ENCODE measurements at regions not wholly inside any gene's neighbourhood (a gene's known extent, or its start where the extent isn't known, plus 50 kb on each side); places are given as distances from the start of the nearest gene placed in this dataset.
"Not testable (repeated sequence)": the region's sequence is repeated elsewhere in the genome, so short reads cannot be mapped to it uniquely, and the experiment has no call there.

DNA sequence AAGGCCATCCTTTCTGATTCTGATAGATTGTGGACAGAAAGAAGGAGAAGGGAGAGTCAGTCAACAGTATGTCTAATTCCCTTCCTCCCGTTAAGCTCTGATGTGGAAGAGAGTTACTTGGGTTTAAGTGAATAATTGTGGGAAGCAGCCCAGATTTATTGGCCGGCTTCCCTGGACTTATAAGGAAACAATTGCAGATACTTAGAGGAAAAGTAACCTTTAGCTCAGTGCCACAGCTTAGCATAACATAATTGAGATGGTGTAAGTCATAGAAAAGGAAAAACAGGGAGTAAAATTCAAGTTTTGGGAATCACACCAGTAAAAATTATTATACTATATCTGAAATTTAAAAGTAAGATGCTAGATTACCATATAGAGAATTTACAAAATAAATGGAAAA, 1475.8 kb downstream of the KHDRBS2 start:
- intact Hi-C loops (cut with DNase I); DNase-seq; ATAC-seq (ENCODE audit: poor library complexity): not testable (repeated sequence)

DNA sequence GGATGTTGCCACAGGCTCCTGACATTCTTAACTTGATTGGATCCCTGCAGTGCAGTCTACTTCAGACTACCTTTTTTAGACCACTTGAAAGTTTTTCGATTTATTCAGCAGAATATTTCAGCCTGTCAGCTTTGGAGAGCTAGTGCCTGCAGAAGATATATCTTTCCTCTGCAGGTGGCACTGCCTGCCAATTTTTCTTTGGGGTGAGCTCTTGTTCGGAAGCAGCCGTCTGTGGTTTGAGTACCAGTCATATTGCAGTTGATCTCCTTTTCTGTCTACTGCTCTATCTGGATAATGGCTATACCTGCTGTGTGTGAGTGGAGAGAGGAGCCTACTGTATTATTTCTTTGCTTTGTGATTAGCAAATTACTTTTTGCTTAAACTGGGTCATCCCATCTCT, 1486.9 kb downstream of the KHDRBS2 start:
- DNase-seq; intact Hi-C loops (cut with DNase I); ATAC-seq (ENCODE audit: poor library complexity): not testable (repeated sequence)

DNA sequence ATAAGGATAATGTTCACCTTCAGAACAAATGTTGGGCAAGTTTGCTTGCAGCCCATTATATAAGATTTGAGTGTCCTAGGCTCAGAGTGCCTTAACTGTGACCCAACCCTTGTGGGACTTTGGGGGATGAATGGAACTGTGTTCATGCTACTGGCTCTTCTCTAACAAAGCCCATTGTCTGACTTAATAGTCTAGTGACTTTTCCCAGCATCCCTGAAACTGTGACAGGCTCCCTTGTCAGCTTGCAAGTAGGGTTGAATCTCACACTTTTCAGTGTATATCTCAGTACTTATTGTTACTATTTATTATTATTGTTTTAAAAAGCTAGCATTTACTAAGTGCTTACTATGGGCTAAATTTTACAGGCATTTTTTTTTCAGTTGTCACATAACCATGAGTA, 1488.2 kb downstream of the KHDRBS2 start:
- ATAC-seq (ENCODE audit: poor library complexity); intact Hi-C loops (cut with DNase I); DNase-seq: not testable (repeated sequence)

DNA sequence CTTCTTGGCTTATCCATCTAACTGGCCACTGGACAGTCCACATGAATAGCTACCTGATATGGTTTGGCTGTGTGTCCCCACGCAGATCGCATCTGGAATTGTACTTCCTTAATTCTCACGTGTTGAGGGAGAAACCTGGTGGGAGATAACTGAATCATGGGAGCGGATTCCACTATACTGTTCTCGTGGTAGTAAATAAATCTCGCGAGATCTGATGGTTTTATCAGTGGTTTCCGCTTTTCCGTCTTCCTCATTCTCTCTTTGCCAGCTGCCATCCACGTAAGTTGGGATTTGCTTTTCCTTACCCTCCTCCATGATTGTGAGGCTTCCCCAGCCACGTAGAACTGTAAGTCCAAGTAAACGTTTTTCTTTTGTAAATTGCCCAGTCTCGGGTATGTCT, 1496.4 kb downstream of the KHDRBS2 start:
- ATAC-seq (ENCODE audit: poor library complexity); DNase-seq; intact Hi-C loops (cut with DNase I): not testable (repeated sequence)

DNA sequence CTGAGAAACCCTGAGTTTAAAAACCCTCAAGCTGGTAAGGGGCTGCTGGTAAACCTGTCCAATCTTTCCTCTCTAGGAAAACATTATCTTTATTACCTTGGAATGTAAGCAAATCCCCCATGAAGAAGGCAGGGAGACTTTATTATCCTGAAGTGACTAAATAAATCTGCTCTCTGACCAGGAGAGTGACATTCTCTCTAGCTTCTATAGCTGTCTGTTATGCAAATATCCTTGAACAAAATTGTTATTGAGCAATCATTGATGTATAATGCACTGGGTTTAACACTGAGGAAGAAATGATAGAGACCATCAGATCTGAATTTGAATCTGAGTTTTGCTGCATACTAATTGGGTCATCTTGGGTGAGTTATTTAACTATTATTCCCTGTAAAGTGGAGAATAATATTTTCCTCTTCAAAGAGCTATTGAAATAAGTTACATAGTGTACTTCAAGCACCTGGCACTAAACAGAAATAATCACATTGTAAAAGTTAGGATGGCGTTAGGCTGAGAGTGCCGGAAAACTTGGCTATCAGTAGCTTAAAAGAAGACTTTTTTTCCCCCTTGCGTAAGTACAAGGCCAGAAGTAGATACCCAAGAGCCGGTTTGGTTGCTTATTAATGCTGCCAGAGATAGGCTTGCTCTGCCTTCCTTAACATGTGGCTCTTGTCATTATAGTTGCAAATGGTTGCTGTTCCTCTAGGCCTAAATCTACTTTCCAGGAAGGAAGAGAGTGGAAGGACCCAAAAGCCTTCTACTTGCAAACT, 1503.1 kb downstream of the KHDRBS2 start:
- DNase-seq; ATAC-seq (ENCODE audit: poor library complexity); intact Hi-C loops (cut with DNase I): not testable (repeated sequence)

DNA sequence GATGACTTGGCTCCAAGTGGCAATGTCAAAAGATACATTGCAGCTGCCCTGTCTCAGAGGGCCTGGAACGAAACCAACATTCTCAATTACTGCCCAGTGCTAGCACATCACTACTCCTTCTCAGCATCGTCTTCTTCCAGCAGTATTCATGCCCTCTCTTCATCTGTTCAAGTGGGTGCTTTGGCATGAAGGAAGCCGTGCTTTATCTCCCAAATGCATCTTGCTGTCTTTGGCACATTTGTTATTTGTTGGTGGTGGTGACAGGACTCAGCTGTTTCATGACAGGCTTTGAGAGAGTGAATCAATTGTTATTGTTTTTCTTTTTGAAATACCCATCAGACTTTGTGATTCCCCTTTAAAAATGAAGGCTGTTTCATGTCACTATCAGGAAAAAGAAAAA, 1506.4 kb downstream of the KHDRBS2 start:
- intact Hi-C loops (cut with DNase I); ATAC-seq (ENCODE audit: poor library complexity); DNase-seq: not testable (repeated sequence)

DNA sequence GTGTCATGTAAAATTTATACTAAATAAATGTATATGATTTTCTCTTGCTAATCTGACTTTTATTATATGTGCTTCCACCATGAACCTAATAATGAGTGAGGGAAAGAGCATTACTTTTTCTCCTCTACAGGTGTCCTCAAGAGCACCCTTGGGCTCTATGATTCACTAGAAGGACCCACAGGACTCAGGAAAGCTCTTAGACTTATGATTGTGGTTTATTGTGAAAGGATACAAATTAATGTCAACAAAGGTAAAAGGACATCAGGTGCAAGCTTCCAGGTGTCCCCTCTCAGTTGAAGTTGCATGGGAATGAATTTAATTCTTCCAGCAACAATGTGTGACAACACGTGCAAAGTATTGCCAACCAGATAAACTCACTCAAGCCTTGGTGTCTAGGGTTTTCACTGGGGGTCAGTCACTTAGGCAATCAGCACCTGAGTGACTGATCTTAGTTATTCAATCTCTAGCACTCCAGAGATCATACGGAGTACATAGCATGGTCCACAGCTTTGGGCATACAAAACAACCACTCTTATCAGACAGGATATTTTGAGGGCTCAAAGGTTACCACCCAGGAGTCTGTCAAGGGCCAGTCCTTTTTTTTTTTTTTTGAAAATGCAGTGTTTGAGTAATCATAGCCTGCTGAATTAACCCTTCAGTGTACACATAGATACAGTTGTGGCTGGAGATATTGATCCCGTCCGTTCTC, 1518.1 kb downstream of the KHDRBS2 start:
- ATAC-seq (ENCODE audit: poor library complexity); intact Hi-C loops (cut with DNase I); DNase-seq: not testable (repeated sequence)

DNA sequence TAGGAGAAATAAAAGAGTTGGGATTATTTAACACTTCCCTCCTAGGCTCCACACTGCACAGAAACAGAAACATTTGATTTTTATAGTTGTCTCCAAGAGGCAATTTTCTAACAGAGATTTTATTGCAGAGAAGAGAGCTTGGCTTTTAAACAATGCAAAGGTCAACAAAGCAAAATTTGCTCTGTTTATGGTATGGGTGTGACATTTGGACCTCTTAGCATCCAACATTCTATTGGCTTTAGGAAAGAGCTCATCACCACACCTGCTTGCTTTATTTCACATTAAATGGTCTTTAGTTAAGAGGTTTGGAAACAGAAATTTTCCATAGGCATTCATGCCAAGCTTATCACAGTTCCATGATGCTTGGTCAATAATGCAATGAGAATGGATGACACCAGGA, 1520.7 kb downstream of the KHDRBS2 start:
- intact Hi-C loops (cut with DNase I); ATAC-seq (ENCODE audit: poor library complexity); DNase-seq: not testable (repeated sequence)

DNA sequence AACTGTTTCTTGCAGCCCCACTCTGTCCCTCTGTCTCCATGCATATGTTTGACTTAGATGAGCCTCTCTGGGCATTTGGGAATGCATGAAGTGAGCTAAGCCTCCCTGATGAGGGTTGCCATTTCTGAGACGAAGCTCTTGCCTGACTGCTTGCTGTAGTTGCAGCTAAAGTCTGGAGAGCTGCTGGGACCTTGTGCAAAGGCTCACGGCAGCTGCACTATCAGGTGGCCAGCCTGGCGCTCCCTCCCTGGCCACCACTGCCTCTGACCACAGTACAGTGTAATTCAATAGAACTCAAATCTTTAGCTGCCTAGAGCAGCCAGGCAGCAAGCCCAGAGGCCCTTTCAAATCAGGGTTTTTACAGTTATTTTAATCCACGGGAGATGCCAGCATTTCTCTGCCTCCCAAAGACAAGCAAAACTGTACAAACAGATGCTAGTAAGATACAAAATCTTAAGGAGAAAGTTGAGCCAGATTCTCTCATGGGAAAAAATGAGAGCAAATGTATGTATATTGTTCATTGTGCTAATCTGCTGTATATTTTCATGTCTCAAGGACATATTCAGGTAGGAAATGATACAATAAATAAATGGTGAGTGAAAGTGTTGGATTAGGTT, 1522.5 kb downstream of the KHDRBS2 start:
- DNase-seq; ATAC-seq (ENCODE audit: poor library complexity); intact Hi-C loops (cut with DNase I): not testable (repeated sequence)

DNA sequence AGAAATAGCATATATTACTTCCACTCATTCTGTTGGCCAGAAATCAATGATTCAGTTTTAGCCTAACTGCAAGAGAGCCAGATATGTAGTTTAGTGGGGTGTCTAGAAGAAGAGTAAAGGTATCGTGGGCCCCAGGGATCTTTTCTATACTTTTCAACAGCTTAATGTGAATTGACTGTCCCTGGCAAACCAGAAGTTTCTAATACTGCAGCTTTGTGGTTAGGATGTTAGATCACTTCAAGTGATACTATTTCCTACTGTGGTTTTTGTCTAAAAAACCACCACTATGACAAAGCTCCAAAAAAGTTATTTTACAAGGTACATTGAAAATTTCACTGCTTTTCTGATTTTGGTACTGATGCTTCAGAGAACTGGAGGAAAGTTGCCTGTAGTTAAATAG, 1525.1 kb downstream of the KHDRBS2 start:
- DNase-seq; ATAC-seq (ENCODE audit: poor library complexity); intact Hi-C loops (cut with DNase I): not testable (repeated sequence)

DNA sequence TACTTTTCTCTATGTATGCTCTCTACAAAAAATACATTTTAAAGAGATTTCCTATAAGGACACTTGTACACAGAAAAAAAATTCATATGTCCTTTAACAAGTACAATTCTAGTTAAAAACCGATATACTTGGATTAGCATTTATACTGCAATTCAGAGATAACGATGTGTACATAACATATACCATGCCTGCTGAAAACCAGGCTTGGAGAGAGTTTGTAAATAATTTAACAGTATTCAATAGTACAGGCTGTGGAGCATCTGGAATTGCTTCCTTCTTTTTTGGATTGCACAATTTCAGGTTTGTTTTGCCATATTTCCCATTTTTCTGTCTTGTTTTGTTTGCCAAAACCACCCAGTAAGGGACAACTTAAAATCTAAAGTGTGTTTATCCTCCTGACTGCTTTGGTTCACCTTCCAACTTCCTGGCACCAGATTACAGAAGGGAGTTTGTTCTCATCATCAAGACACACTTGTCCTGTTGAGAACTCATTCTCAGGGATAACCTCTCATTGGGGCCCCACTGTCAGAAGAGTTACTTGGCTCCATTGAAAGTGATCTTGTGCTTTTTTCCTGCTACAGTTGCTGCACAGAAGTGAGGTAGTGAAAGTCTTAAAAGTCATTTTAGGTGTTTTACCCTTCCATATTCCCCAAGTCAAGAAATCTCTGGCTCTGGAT, 1526.7 kb downstream of the KHDRBS2 start:
- ATAC-seq (ENCODE audit: poor library complexity); intact Hi-C loops (cut with DNase I); DNase-seq: not testable (repeated sequence)

DNA sequence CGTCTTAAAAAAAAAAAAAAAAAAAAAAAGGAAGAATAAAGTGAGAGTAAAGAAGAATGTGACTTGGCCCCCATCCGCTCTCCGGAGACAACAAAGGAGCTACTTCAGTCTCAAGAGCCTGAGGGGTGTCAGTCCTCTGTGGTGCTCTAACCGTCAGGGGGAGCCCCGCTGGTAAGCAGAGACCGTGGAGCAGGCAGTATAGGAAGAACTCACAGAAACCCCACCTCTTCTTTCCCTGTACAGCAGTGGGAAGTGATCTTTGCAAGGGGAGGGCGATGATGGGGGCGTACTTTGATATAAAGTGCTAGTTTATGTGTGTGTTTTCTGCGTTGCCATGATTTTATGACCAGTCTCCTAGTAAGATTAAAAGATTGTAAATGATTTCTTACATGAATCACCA, 1527.3 kb downstream of the KHDRBS2 start:
- ATAC-seq (ENCODE audit: poor library complexity); intact Hi-C loops (cut with DNase I); DNase-seq: not testable (repeated sequence)

DNA sequence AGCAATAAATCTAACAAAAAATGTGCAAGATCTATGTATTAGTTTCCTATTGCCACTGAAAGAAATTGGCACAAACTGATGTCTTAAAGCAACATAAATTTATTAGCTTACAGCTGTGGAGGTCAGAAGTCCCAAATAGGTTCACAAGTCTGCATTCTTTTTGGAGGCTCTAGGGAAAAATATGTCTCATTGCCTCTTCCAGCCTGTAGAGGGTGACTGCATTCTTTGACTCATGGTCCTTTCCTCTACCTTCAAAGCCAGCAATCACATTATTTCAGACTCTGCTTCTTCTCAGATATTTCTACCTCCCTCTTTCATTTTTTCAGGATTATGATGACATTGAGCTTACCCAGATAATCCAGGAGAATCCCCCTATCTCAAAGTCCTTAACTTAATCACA, 1531.1 kb downstream of the KHDRBS2 start:
- ATAC-seq (ENCODE audit: poor library complexity) = no peak
- DNase-seq = no peak
- intact Hi-C loops (cut with DNase I) = no loop called here

DNA sequence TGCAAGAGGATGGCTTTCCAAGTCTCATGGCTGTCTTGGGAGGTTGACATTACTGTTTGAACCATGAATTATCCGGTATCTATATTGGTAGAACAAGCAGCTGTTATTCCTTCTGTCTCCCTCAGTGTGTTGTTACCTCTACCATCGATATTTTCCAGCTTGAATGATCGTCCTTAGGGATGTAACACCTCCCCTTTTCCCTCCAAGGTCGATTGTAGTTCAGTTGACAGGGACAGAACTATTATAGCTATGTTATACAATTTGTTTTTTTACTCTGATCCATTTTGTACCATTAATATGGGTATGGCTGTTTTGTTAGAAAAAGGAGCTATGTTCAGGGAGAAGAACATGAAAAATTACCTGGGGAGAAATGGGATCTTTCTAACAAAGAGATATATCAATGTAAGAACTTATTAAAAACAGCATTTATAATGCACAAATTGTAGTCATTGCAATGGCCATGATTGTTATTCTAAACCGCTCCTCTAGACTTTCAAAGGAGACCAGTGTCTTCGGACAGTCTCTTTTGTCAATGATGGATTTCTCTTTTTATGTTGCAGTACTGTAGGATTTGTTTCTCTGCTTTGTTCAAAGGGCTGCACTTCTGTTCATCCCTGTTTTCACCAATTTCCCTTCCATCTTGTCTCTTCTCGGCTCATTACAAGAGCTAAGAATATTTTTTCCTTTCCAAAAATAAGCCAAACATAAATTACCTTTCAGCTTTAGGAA, 1535.5 kb downstream of the KHDRBS2 start:
- not testable (repeated sequence) for DNase-seq

DNA sequence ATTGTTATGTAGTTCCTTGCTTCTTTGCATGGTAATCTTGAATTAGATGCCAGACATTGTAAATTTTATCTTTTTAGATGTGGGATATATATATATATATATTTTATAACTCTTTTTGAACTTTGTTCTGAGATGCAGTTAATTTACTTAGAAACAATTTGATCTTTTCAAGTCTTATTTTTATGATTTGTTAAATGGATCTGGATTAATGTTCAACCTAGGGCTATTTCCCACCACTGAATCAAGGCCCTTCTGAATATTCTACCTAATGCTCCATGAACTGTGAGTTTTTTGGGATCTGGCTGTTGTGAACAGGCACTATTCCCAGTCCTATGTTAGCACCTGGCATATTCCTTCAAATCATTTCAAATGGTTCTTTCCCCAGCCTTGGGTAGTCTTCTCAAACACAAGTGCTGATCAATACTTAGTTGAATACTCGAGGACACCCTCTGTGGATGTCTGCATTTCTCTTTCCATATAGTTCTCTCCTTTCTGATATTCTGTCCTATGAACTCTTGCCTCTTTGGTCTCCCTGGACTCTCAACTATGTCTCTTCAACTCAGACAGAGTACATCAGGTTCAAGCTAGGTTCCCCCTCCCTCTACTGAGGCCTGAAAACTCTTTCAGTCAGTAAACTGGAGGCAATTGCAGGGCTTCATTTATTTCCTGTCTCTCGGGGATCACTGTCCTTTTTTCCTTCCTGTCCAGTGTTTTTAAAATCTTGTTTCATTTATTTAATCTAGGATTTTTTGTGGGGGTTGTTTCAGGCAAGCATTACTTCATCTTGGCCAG, 1538.1 kb downstream of the KHDRBS2 start:
- ATAC-seq (ENCODE audit: poor library complexity); intact Hi-C loops (cut with DNase I); DNase-seq: not testable (repeated sequence)

More for the DNA sequence above, 1535.5 kb downstream of the KHDRBS2 start:
- ATAC-seq (ENCODE audit: poor library complexity); intact Hi-C loops (cut with DNase I): not testable (repeated sequence)

DNA sequence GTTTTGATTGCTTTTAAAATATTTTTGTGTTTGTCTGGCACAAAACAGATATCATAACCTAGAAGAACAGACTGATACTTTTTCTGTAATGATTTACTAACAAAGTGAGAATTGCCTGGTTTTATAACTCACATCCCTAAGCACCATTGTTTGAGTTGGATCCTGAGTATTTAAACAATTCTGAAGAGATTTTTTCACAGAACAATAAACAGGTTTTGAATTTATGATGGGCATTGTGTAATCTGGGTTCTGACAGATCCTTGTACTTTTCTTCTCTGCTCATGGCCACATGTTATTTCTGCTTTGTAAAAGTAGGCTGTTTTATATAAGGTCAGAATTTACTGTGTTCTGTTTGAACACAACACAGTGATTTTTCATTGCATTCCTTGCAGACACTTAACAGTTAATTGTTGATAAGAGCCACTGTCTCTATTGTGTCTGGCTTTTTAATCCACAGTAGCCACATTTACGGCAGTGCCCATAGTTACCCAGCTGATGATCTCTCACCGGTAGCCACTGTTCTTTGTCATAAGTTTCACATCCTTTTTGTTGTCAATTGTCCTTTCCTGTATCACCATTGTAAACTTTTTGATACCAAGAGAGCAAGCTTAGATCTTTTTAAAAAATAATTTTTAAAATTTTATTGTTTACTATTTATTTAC, 1548.1 kb downstream of the KHDRBS2 start:
- intact Hi-C loops (cut with DNase I); DNase-seq; ATAC-seq (ENCODE audit: poor library complexity): not testable (repeated sequence)

DNA sequence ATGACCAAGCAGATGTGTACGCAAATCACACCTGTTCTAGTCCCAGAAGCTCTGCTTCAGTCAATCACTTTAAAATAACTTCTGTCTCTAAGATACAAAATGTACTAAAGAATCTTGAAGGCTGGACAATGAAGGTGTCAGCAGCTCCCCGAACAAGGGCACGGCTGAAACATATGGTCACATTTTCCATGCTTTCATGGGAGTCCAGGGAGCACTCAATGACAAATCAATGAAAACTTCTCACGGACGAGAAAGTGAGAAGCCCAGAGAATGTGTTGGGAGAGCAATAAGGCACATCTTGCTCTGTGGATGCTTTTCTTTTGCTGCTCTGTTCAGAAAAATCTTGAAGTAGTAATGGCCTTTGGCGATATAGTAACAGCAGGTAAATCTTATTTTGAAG, 1548.7 kb downstream of the KHDRBS2 start:
- DNase-seq; ATAC-seq (ENCODE audit: poor library complexity); intact Hi-C loops (cut with DNase I): not testable (repeated sequence)

All from Right ventricle myocardium superior (tissue), 1 donor.